Osteoblast (primary cell): ENCODE measurements at regions not wholly inside any gene's neighbourhood (a gene's known extent, or its start where the extent isn't known, plus 50 kb on each side); places are given as distances from the start of the nearest gene placed in this dataset.
"Not testable (repeated sequence)": the region's sequence is repeated elsewhere in the genome, so short reads cannot be mapped to it uniquely, and the experiment has no call there.

ENCODE experiments used
- DNase-seq: peaks from one replicate; pipeline ENCODE4 v3.0.0; 2011; ENCODE audit warnings: low spot score, mixed read lengths; ENCODE audit not compliant: insufficient read length; ENCODE audit errors: missing footprints
- H2AFZ ChIP-seq: 2 replicates; pipeline ENCODE4 v1.6.0; 2011; ENCODE audit warnings: mild to moderate bottlenecking, low read length
- H3K27ac ChIP-seq: 2 replicates; pipeline ENCODE4 v1.5.1; 2011; ENCODE audit warnings: mild to moderate bottlenecking, low read depth, low read length, moderate library complexity
- H3K27me3 ChIP-seq: 2 replicates; pipeline ENCODE4 v1.6.0; 2012; ENCODE audit warnings: mild to moderate bottlenecking, control low read depth, inconsistent platforms, low read length, moderate library complexity; ENCODE audit not compliant: insufficient read depth
- H3K36me3 ChIP-seq: 2 replicates; pipeline ENCODE4 v1.5.1; 2011; ENCODE audit warnings: mild to moderate bottlenecking, low read length, control low read depth, moderate library complexity; ENCODE audit not compliant: insufficient read depth
- H3K4me1 ChIP-seq: 2 replicates; pipeline ENCODE4 v1.5.1; 2011; ENCODE audit warnings: mild to moderate bottlenecking, low read length, control low read depth, moderate library complexity; ENCODE audit not compliant: insufficient read depth
- H3K4me2 ChIP-seq: 2 replicates; pipeline ENCODE4 v1.6.0; 2011; ENCODE audit warnings: mild to moderate bottlenecking, low read length; ENCODE audit not compliant: insufficient read depth
- H3K4me3 ChIP-seq: fragments of 200-600 bp; sonication (generic); 3 replicates; pipeline ENCODE4 v1.5.1; 2012; ENCODE audit warnings: mild to moderate bottlenecking, low read length, inconsistent platforms; ENCODE audit not compliant: insufficient read depth
- H3K79me2 ChIP-seq: 2 replicates; pipeline ENCODE4 v1.6.0; 2012; ENCODE audit warnings: mild to moderate bottlenecking, low read length, control low read depth, inconsistent platforms; ENCODE audit not compliant: insufficient read depth
- H3K9me3 ChIP-seq: 2 replicates; pipeline ENCODE4 v1.5.1; 2011; ENCODE audit warnings: low read depth, low read length, control low read depth
- H4K20me1 ChIP-seq: 2 replicates; pipeline ENCODE4 v1.6.0; 2012; ENCODE audit warnings: mild to moderate bottlenecking, low read length, control low read depth; ENCODE audit not compliant: insufficient read depth
- TF ChIP-seq, protein P1 (sequence below): IDR thresholded peaks from 2 replicates; pipeline ENCODE4 v1.5.1; 2011; ENCODE audit warnings: mild to moderate bottlenecking, low read depth, low read length, moderate library complexity; ENCODE audit errors: extremely low read depth

DNA sequence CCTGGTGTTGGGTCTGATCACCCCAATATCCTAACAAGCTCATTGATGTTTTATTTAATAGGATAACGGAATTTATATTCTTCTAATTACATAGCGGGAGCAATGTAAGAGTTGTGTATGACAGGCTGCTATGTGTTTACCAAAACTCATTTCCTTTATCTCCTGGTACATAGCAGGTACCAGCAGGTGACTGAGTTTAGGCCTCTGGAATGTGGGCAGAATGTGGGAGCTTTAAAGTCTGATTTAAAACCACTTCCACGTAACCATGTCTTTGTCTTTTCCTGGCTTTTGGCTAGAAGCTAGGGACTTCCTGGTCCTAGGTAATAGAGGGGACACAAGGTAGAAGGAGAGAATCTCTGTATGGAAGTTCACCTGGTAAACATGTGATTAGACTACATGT, 504.6 kb upstream of the SYNCRIP start:
- Histone ChIP-seq H2AFZ (no peak overlapping the region), H3K27ac (no peak overlapping the region), H3K36me3 (no peaks in the 10 kb centered on the region), H3K4me1 (no peaks in the 10 kb centered on the region), H3K79me2 (no peaks in the 10 kb centered on the region), H4K20me1 (no peaks in the 10 kb centered on the region), H3K4me3 (no peak overlapping the region), H3K4me2 (no peak overlapping the region), H3K9me3 (no peaks in the 10 kb centered on the region), H3K27me3 (no peaks in the 10 kb centered on the region)
- peak; percentile 2 for DNase-seq
- TF ChIP-seq, protein P1, sequence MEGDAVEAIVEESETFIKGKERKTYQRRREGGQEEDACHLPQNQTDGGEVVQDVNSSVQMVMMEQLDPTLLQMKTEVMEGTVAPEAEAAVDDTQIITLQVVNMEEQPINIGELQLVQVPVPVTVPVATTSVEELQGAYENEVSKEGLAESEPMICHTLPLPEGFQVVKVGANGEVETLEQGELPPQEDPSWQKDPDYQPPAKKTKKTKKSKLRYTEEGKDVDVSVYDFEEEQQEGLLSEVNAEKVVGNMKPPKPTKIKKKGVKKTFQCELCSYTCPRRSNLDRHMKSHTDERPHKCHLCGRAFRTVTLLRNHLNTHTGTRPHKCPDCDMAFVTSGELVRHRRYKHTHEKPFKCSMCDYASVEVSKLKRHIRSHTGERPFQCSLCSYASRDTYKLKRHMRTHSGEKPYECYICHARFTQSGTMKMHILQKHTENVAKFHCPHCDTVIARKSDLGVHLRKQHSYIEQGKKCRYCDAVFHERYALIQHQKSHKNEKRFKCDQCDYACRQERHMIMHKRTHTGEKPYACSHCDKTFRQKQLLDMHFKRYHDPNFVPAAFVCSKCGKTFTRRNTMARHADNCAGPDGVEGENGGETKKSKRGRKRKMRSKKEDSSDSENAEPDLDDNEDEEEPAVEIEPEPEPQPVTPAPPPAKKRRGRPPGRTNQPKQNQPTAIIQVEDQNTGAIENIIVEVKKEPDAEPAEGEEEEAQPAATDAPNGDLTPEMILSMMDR = no peak

DNA sequence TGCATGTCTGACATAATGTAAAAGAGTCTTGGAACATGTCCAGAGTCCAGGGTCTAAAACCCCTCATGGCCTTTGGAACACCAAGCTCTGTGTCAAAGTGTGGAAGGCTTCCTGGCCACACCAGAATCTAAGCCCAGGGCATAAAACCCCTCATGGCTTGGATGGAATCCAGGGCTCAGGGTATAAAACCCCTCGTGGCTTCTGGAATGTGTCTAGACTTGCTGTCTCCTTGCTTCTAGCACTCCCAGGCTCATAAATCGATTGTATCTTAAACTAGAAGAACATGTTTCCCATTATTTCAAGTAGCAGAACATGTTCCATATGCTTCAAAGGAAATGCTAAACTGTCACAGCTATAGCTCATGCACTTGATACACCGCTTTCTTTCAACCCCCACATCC, 504.1 kb upstream of the SYNCRIP start:
- not testable (repeated sequence) for DNase-seq, H2AFZ ChIP-seq, H3K4me3 ChIP-seq, H3K79me2 ChIP-seq, H3K9me3 ChIP-seq, H3K4me2 ChIP-seq, H3K27me3 ChIP-seq, H3K4me1 ChIP-seq, H4K20me1 ChIP-seq, H3K27ac ChIP-seq, H3K36me3 ChIP-seq

DNA sequence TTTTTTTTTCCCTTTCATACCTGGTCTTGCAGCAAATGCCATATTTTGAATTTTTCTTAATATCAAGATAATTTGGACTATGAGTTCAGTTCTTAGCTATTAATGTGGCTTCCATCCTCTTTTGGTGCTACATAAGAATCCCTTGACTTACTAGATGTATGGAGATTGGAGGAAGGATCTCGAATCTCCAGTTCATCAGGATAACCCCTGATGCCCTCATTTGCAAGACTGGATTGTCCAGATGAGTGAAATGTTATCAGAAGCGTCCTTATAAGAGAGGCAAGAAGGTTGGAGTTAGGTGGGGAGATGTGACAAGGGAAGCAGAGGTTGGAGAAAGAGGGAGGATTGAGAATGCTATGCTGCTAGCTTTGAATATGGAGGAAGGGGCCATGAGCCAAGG, 499.6 kb upstream of the SYNCRIP start:
- H3K27ac ChIP-seq = no peak overlapping the region
- no peaks in the 10 kb centered on the region for H3K9me3 ChIP-seq
- TF ChIP-seq, protein P1 = no peak
- no peaks in the 10 kb centered on the region for H3K36me3 ChIP-seq
- H2AFZ ChIP-seq = no peak overlapping the region
- H4K20me1 ChIP-seq = no peaks in the 10 kb centered on the region
- H3K4me2 ChIP-seq = no peak overlapping the region
- H3K27me3 ChIP-seq = no peaks in the 10 kb centered on the region
- no peak for DNase-seq
- H3K4me3 ChIP-seq = no peak overlapping the region
- H3K79me2 ChIP-seq = no peaks in the 10 kb centered on the region
- no peaks in the 10 kb centered on the region for H3K4me1 ChIP-seq

DNA sequence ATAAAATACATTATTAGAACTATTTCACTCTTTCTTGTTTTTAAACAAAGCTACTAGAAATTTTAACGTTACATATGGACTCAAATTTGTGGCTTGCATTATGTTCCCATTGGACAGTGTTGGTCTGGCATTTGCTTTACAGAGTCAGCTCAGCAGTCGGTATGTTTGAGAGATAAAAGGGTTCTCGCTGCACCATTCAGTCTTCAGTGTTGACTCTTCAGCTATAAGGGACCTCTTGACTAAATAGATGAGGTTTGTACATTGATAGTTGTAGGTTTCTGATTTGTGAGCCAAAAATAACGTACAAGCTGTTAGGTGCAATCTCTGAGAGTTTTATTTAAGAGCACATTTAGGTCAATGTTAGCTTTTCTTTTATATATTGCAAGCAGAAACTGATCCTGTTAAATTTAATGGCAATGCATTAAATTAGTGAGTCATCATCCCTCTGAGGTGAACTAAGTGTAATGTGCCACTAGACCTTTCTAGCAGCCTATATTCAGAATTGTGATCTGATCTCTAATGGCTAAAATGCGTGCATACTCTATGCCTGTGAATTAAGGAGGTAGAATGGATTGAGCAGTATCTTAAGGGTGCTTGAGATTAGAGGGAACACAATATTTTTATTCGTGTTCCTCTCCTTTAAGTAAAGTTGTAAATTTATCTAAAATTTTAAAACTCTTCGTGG, 485.6 kb upstream of the SYNCRIP start:
- Histone ChIP-seq H3K36me3 (no peaks in the 10 kb centered on the region), H3K4me1 (no peaks in the 10 kb centered on the region), H3K27me3 (no peaks in the 10 kb centered on the region), H3K4me2 (no peak overlapping the region), H3K27ac (no peak overlapping the region), H4K20me1 (no peaks in the 10 kb centered on the region), H2AFZ (no peak overlapping the region), H3K9me3 (no peaks in the 10 kb centered on the region), H3K79me2 (no peaks in the 10 kb centered on the region), H3K4me3 (no peak overlapping the region)
- TF ChIP-seq, protein P1 = no peak
- DNase-seq = no peak
